Small intestine (tissue), 7 donors: ENCODE measurements at regions not wholly inside any gene's neighbourhood (a gene's known extent, or its start where the extent isn't known, plus 50 kb on each side); places are given as distances from the start of the nearest gene placed in this dataset.

Experiments used
- DNase-seq, 2 donors: peaks; one replicate each; pipeline versions ENCODE4 v3.0.0 to v3.0.0-alpha.2; 2013
- FAIRE-seq: peaks from 2 replicates; lab custom pipeline; 2012; peaks lifted over from hg19 to GRCh38; lab: Jason Lieb, UNC
- H3K27ac ChIP-seq, 3 donors: one replicate each; pipeline ENCODE4 v1.5.1; 2013; ENCODE audit warnings: low read length in 2 of 3, mild to moderate bottlenecking in 2 of 3, control low read depth in 1 of 3, inconsistent platforms in 1 of 3, low read depth in 1 of 3, moderate library complexity in 1 of 3
- H3K27me3 ChIP-seq, 3 donors: one replicate each; pipeline ENCODE4 v1.6.1; 2013; ENCODE audit warnings: low read length in 3 of 3, inconsistent platforms in 1 of 3; ENCODE audit not compliant: control insufficient read depth in 3 of 3, insufficient read depth in 3 of 3
- H3K36me3 ChIP-seq, 3 donors: one replicate each; pipeline ENCODE4 v1.6.1; 2013; ENCODE audit warnings: low read length in 3 of 3, inconsistent platforms in 1 of 3, low read depth in 1 of 3, mild to moderate bottlenecking in 1 of 3, moderate library complexity in 1 of 3; ENCODE audit not compliant: control insufficient read depth in 3 of 3, insufficient read depth in 2 of 3
- H3K4me1 ChIP-seq, 3 donors: one replicate each; pipeline ENCODE4 v1.6.1; 2013; ENCODE audit warnings: low read length in 2 of 3, inconsistent platforms in 1 of 3, low read depth in 1 of 3, mild to moderate bottlenecking in 1 of 3, moderate library complexity in 1 of 3; ENCODE audit not compliant: control insufficient read depth in 3 of 3, insufficient read depth in 2 of 3
- H3K4me3 ChIP-seq, 3 donors: one replicate each; pipeline ENCODE4 v1.5.1; 2013; ENCODE audit warnings: low read length in 3 of 3, control low read depth in 1 of 3, inconsistent platforms in 1 of 3, low read depth in 1 of 3, mild to moderate bottlenecking in 1 of 3, moderate library complexity in 1 of 3
- H3K9me3 ChIP-seq, 2 donors: one replicate each; pipeline ENCODE4 v1.6.1; 2013; ENCODE audit warnings: low read depth in 1 of 2, low read length in 1 of 2; ENCODE audit not compliant: control insufficient read depth in 2 of 2, insufficient read depth in 1 of 2
- WGBS, 3 donors: extraction: QIAGEN DNeasy Blood & Tissue Kit; methylation state at CpG; one replicate each; pipeline ENCODE4 v1.1.7; 2013; 5-methylcytosine and 5-hydroxymethylcytosine counted together
- donor health status: healthy with polysubstance abuse.
- donor health status: control.
- donor health status: control.
- donor health status: Bipolar disorder and iron deficiency.
- donor health status: healthy.

DNA sequence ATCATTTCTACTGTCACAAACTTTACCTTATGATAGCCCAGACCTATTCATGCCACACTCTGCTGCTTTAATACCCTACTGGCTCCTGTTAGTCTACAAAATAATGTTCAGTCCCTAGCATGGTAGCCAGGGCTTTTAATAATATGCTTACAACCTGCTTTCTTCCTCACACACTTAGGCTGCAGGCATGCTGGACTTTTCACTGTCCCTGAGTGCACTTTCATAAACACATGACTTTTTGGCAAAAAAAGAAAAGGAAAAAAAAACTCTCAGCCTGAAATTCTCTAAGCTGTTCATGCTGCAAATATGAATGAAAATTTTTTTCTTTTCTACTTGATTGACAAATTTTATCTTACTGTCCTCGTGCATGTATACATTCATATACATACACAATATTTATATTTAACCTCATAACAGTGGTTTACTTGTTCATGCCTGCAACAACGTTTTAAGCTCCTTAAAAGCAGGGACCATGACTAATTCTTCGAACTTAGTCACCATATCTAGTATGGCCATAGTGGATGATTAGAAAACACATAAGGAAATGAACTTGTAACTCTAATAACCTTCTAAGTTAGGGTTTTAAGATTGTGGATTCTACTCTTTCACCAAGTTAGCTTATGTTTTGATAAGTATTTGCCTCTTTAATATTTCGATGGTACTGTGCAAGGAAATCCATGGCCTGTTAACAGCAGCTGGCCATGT is 229.5 kb downstream of the SPCS3 start:
- no peaks in the 10 kb centered on the region for H3K36me3 ChIP-seq
- H3K9me3 ChIP-seq, result no peaks in the 10 kb centered on the region
- no peaks in the 10 kb centered on the region for H3K27me3 ChIP-seq
- DNase-seq (no peak), FAIRE-seq (no peak)
- H3K4me1 ChIP-seq, result no peaks in the 10 kb centered on the region
- 50 to 64% (median 53%) methylated on average over 4 of the region's 4 CpGs for WGBS, 3 donors
- no peak overlapping the region for H3K27ac ChIP-seq
- H3K4me3 ChIP-seq, result no peak overlapping the region

DNA sequence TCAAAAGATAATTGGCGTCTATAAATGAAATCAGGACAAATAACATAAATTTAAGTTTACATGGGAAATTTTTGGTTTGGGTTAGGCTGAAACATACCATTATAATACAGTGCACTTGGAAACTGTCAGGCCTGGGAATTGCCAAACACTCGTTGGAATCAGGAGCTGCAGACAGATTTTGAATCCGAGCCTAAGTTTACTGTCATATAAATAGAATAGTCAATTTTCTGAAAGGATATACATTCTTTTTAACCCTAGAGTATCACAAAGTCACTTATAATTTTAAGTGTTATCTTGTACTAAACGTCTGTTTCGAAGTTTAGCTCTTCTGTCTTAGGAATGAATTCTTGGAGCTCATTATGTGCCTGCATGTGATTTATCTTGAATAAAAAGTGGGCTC is 234.1 kb downstream of the VEGFC start:
- no peak overlapping the region for H3K27ac ChIP-seq
- H3K27me3 ChIP-seq, result no peaks in the 10 kb centered on the region
- WGBS, 3 donors, result 65 to 76% (median 74%) methylated on average over 5 of the region's 5 CpGs
- no peaks in the 10 kb centered on the region for H3K4me1 ChIP-seq
- FAIRE-seq, result no peak
- H3K36me3 ChIP-seq, result no peaks in the 10 kb centered on the region
- no peak for DNase-seq
- H3K9me3 ChIP-seq, result no peaks in the 10 kb centered on the region
- H3K4me3 ChIP-seq, result no peak overlapping the region

DNA sequence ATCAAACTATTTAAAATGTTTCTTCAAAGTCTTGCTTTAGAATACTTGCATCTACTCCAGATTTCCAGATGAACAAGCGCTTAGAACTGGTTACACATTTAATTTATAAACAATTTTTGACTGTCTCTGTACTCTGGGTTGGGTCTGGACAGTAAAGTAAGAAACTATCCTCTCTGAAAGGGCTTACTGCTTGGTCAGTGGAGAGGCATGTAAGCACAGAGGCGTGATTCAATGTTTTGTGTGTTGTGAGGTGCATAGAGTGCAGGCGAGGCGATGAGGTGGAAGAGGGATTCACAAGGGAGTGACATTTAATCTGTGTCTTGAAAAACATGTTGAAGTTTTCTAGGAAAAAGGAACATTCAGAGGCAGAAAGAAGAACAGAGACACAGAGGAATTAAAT is 231.4 kb downstream of the VEGFC start:
- Histone ChIP-seq H3K36me3 (no peaks in the 10 kb centered on the region), H3K4me3 (no peak overlapping the region), H3K9me3 (no peaks in the 10 kb centered on the region), H3K27ac (no peak overlapping the region), H3K4me1 (no peaks in the 10 kb centered on the region), H3K27me3 (no peaks in the 10 kb centered on the region)
- FAIRE-seq, result no peak
- WGBS, 3 donors, result 81 to 88% (median 83%) methylated on average over 4 of the region's 4 CpGs
- no peak for DNase-seq

DNA sequence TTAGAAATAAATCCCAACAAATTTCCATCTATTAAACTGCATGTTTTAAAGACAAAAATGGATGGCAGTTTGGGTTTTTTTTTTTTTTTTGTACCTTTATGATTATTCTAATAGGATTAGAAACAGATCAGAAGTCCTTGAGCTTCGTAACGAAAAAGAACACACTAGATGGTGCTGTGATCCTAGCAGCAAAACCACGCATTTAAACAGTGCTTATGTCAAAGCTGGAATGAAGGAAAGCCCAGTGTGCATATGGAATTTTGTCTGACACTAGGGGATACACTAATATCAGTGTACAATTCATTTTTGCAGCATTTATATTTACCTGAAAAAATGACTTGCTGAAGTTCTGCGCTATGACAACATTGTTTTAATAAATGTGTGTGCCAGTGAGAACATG is 229.1 kb downstream of the VEGFC start:
- DNase-seq (no peak), FAIRE-seq (no peak)
- H3K4me1 ChIP-seq, result no peaks in the 10 kb centered on the region
- no peak overlapping the region for H3K4me3 ChIP-seq
- no peaks in the 10 kb centered on the region for H3K27me3 ChIP-seq
- no peaks in the 10 kb centered on the region for H3K36me3 ChIP-seq
- H3K9me3 ChIP-seq, result no peaks in the 10 kb centered on the region
- WGBS, 3 donors, result 58 to 72% (median 59%) methylated on average over 4 of the region's 4 CpGs
- no peak overlapping the region for H3K27ac ChIP-seq

DNA sequence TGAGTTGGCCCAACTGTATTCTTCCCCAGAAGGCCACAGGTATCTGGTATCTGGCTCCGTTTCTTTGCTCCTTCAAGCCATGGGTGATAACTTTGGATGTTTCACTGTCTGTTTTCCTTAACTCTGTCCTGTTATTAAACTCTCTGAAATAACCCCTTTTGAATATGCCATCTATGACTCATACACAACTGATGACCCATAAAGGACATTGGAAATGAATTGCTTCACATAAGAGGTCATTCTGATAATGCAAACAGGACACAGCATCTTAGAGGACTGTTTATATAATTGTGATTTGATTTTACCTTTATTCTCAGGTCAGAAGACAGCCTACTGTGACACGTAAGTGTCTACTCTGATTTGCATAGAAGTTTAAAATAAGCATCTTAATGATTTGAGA is 227.7 kb downstream of the VEGFC start:
- no peak for FAIRE-seq
- Histone ChIP-seq H3K4me3 (no peak overlapping the region), H3K4me1 (no peaks in the 10 kb centered on the region), H3K27me3 (no peaks in the 10 kb centered on the region), H3K27ac (no peak overlapping the region), H3K9me3 (no peaks in the 10 kb centered on the region), H3K36me3 (no peaks in the 10 kb centered on the region)
- DNase-seq, result no peak
- WGBS, 3 donors, result 82 to 89% (median 86%) methylated on average over 2 of the region's 2 CpGs

DNA sequence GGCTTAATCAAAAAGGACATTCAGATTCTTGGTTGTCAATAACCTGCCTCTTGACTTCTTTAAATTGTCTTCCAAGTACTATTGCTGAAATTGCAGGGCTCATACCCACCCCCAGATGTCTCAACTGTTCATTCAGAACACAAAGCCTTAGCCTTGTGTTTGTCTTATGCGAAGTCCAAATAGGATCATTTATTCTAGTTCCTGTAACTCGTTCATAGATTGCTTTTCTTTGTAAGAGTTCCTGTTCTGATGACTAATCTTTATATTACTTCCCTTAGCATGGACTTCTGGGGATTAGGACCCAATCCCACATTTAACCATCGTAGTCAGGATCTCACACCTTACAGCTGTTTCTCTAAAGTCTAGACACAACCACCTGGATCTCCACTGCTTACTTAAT is 226.0 kb downstream of the VEGFC start:
- Histone ChIP-seq H3K4me1 (no peaks in the 10 kb centered on the region), H3K9me3 (no peaks in the 10 kb centered on the region), H3K4me3 (no peak overlapping the region), H3K27ac (no peak overlapping the region), H3K27me3 (no peaks in the 10 kb centered on the region), H3K36me3 (no peaks in the 10 kb centered on the region)
- FAIRE-seq (no peak), DNase-seq (no peak)
- WGBS, 3 donors, result 51 to 53% (median 53%) methylated on average over 3 of the region's 3 CpGs

DNA sequence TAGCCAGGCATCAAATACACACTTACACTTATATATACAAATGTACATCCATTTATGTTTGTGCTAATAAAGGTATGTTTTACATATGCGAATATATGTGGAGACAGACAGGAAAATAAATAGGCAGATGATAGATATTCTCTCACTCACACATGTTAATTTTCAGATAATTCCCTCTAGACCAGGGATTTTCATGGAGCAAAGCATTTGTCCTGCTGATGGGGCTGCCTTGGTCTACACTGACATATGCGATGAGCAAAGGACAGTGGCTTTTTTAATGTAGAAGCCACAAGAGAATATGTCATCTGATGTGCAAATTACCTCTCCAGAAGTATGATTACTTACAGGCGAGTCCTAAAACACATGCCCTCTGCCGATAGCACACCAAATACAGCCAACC is 224.5 kb downstream of the VEGFC start:
- H3K27ac ChIP-seq, result no peak overlapping the region
- no peaks in the 10 kb centered on the region for H3K27me3 ChIP-seq
- no peaks in the 10 kb centered on the region for H3K36me3 ChIP-seq
- WGBS, 3 donors, result 89 to 94% (median 91%) methylated on average over 4 of the region's 4 CpGs
- DNase-seq (no peak), FAIRE-seq (no peak)
- no peak overlapping the region for H3K4me3 ChIP-seq
- H3K4me1 ChIP-seq, result no peaks in the 10 kb centered on the region
- no peaks in the 10 kb centered on the region for H3K9me3 ChIP-seq

DNA sequence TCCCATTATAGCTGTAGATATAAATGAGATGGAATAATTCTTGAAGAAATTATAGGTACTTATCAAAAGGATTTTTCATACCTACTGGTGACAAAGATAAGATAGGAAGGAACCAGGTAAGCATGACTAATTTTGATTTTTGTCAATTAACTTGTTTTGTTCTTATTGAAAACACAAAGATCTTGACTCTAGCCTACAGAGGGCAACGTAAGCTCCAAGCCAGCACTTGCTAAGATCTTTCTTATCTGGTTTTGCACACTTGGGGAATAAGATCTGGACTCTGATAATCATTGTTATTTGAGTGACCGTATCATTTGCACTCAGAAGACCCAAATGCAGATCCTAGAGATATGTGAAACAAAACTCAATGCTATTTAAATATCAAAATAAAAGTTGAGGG is 223.4 kb downstream of the VEGFC start:
- no peaks in the 10 kb centered on the region for H3K27me3 ChIP-seq
- H3K4me3 ChIP-seq, result no peak overlapping the region
- no peaks in the 10 kb centered on the region for H3K36me3 ChIP-seq
- no peaks in the 10 kb centered on the region for H3K4me1 ChIP-seq
- H3K9me3 ChIP-seq, result no peaks in the 10 kb centered on the region
- 34 to 55% (median 35%) methylated on average over 2 of the region's 2 CpGs for WGBS, 3 donors
- FAIRE-seq (no peak), DNase-seq (no peak)
- no peak overlapping the region for H3K27ac ChIP-seq

DNA sequence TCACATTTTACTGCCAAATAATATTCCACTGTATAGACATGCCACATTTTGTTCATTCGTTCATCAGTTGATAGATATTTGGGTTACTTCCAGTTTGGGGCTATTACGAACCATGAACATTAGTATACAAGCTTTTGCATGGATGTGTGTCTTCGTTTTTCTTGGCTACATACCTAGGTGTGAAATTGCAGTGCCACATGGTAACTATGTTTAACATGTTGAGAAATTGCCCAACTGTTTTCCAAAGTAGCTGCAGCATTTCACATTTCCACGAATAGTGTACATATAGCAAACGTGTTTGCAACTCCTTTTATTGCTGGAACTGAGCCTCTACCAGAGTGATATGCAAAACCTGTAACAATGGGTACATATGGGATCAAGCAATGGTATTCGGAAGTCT is 221.5 kb downstream of the VEGFC start:
- Histone ChIP-seq H3K27me3 (no peaks in the 10 kb centered on the region), H3K27ac (no peak overlapping the region), H3K4me3 (no peak overlapping the region), H3K9me3 (no peaks in the 10 kb centered on the region), H3K36me3 (no peaks in the 10 kb centered on the region), H3K4me1 (no peaks in the 10 kb centered on the region)
- DNase-seq (no peak), FAIRE-seq (no peak)
- WGBS, 3 donors, result 65 to 80% (median 66%) methylated on average over 6 of the region's 6 CpGs
